ENCODE measurements at regions not wholly inside any gene's neighbourhood (a gene's known extent, or its start where the extent isn't known, plus 50 kb on each side); places are given as distances from the start of the nearest gene placed in this dataset.

DNA sequence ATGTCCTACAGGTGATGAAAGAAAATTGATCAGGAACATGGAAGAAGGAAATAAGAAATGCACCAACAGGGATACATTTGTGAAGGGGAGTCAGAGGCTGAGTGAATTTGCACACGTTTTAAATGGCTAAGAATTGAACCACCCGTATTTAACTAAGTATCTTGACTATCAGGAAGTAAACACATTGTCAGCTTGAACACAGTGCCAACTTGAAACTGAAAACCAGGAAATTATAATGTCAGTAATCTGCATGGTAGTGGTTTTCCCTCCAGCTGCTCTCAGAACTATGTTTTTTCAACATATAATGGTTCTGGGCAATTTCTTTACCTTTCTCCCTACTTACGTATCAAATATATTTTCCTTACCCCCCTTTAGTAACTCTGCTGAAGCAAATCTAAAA lies 366.5 kb upstream of the POU3F2 start:
- Histone ChIP-seq H3K36me3 (no peaks in the 10 kb centered on the region), H3K4me3 (no peak overlapping the region), H3K27me3 (no peaks in the 10 kb centered on the region), H3K4me1 (no peaks in the 10 kb centered on the region), H3K9me3 (no peaks in the 10 kb centered on the region), H3K27ac (no peak overlapping the region)
- TF ChIP-seq POLR2A (IDR thresholded peaks at IDR 0.05) (no peak), CTCF (IDR thresholded peaks at IDR 0.05) (no peak)
- no peak for DNase-seq

DNA sequence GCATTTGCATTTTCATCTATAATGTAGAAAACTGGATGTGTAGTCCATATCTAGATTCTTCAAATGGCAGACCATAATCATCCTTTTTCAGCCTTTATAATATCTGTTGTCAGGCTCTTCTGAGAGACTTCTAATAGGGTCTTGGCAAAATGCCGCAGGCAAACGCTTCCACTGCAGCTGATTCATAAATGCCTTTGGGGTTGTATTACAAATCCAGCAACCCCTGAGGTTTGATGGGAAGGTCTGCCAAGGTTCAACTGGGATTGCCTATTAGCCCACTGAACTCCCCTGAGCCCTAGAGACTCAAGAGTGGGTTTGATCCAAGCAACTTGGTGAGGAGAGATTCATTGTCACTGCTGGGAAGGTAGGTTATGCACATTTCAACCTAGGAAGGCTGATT lies 365.2 kb upstream of the POU3F2 start:
- no peak overlapping the region for H3K4me3 ChIP-seq
- no peaks in the 10 kb centered on the region for H3K4me1 ChIP-seq
- no peaks in the 10 kb centered on the region for H3K36me3 ChIP-seq
- no peak for DNase-seq
- H3K9me3 ChIP-seq: no peaks in the 10 kb centered on the region
- H3K27me3 ChIP-seq: no peaks in the 10 kb centered on the region
- TF ChIP-seq CTCF (IDR thresholded peaks at IDR 0.05) (no peak), POLR2A (IDR thresholded peaks at IDR 0.05) (no peak)
- H3K27ac ChIP-seq: no peak overlapping the region

DNA sequence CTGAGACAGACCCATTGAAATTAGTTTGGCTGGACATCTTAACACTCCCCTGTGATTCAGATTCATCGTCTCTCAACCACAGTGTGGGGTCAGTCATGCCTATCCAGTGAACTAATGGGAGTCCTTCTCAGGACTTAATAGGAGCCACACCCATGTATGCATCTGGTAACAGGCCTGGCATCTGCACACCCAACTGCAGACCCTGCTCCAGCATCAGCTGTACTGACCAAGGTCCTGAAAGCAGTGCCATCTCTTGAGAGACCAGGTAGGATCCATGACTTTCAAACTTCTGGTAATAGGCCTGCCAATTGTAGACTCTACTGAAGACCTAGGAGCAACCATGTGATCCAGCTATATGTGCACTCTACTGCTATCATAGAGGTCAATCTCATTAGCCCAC lies 363.6 kb upstream of the POU3F2 start:
- Histone ChIP-seq H3K27ac (no peak overlapping the region), H3K9me3 (no peaks in the 10 kb centered on the region), H3K36me3 (no peaks in the 10 kb centered on the region), H3K27me3 (no peaks in the 10 kb centered on the region), H3K4me1 (no peaks in the 10 kb centered on the region), H3K4me3 (no peak overlapping the region)
- no peak for DNase-seq
- no peak for TF ChIP-seq CTCF (IDR thresholded peaks at IDR 0.05)
- TF ChIP-seq POLR2A (IDR thresholded peaks at IDR 0.05): no peak

DNA sequence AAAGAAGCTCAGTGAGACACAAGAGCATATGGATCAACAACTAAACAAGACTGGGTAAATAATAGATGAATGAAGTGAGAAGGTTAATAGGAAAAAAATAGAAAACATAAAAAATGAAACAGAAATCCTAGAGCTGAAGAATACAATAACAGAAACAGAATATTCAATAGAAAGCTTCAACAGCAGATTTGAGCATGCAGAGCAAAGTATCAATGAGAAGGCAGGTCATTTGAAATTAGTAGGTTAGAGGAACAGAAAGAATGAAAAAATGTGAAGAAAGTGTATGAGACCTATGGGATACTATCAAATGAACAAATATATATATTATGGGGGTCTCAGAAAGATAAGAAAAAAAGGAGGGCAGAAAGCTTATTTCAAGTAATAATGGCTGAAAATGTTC lies 362.9 kb upstream of the POU3F2 start:
- Histone ChIP-seq H3K36me3 (no peaks in the 10 kb centered on the region), H3K27me3 (no peaks in the 10 kb centered on the region), H3K4me3 (no peak overlapping the region), H3K27ac (no peak overlapping the region), H3K4me1 (no peaks in the 10 kb centered on the region), H3K9me3 (no peaks in the 10 kb centered on the region)
- TF ChIP-seq CTCF (IDR thresholded peaks at IDR 0.05) (no peak), POLR2A (IDR thresholded peaks at IDR 0.05) (no peak)
- DNase-seq: no peak

GRCh38 chr6:98477231-98477630 lies 357.1 kb upstream of the POU3F2 start:
- Histone ChIP-seq H3K9me3 (no peaks in the 10 kb centered on the region), H3K27ac (no peak overlapping the region)

More at GRCh38 chr6:98477231-98477630, 357.1 kb upstream of the POU3F2 start:
- Histone ChIP-seq H3K4me3 (no peak overlapping the region), H3K4me1 (no peaks in the 10 kb centered on the region), H3K27me3 (no peaks in the 10 kb centered on the region), H3K36me3 (no peaks in the 10 kb centered on the region)
- no peak for DNase-seq
- TF ChIP-seq POLR2A (IDR thresholded peaks at IDR 0.05) (no peak), CTCF (IDR thresholded peaks at IDR 0.05) (no peak)
